Stomach (tissue), 8 donors: ENCODE measurements at regions not wholly inside any gene's neighbourhood (a gene's known extent, or its start where the extent isn't known, plus 50 kb on each side); places are given as distances from the start of the nearest gene placed in this dataset.

ENCODE experiments used
- DNase-seq, 2 donors: peaks; one replicate each; pipeline versions ENCODE4 v3.0.0 to v3.0.0-alpha.2; 2013 to 2019
- H3K27ac ChIP-seq, 5 donors: fragments of 200-600 bp in 4 of 5; sonication (generic) in 4 of 5; one replicate each; pipeline ENCODE4 v1.5.1; 2013 to 2019; ENCODE audit warnings: mild to moderate bottlenecking in 1 of 5, moderate library complexity in 1 of 5
- H3K27me3 ChIP-seq, 3 donors: fragments of 200-600 bp; sonication (generic); one replicate each; pipeline ENCODE4 v1.5.1; 2017 to 2019; ENCODE audit warnings: mixed run types in 1 of 3
- H3K36me3 ChIP-seq, 4 donors: fragments of 200-600 bp; sonication (generic); 1 replicate in 3 of 4; 2 replicates in 1 of 4; pipeline ENCODE4 v1.5.1; 2016 to 2019
- H3K4me1 ChIP-seq, 4 donors: fragments of 200-600 bp; sonication (generic); one replicate each; pipeline ENCODE4 v1.5.1; 2016 to 2019
- H3K4me3 ChIP-seq, 4 donors: fragments of 200-600 bp; sonication (generic) in 3 of 4; one replicate each; pipeline ENCODE4 v1.5.1; 2016 to 2019; ENCODE audit warnings: mild to moderate bottlenecking in 1 of 4
- H3K9me3 ChIP-seq, 4 donors: fragments of 200-600 bp; sonication (generic); one replicate each; pipeline ENCODE4 v1.5.1; 2016 to 2019
- EP300 ChIP-seq: sonication (generic); formaldehyde crosslinking; IDR thresholded peaks from one replicate; pipeline ENCODE4 v1.6.1; 2017; ENCODE audit warnings: antibody characterized with exemption
- POLR2A ChIP-seq, 4 donors: fragments of 450-650 bp; IDR thresholded peaks; one replicate each; pipeline ENCODE4 v1.6.1; 2016; ENCODE audit warnings: antibody characterized with exemption in 4 of 4, control low read depth in 2 of 4, mild to moderate bottlenecking in 1 of 4, moderate library complexity in 1 of 4
- POLR2AphosphoS5 ChIP-seq, 3 donors: sonication (generic); formaldehyde crosslinking; IDR thresholded peaks; one replicate each; pipeline ENCODE4 v1.6.1; 2016; ENCODE audit warnings: antibody characterized with exemption in 3 of 3
- WGBS, 5 donors: extraction: QIAGEN DNeasy Blood & Tissue Kit in 3 of 5; methylation state at CpG; one replicate each; pipeline versions ENCODE4 v1.1.5 to v1.1.7; 2013 to 2018; 5-methylcytosine and 5-hydroxymethylcytosine counted together
- intact Hi-C: fragments of 100-400 bp; cut with DNase I; formaldehyde crosslinking; loops from one replicate; pipeline ENCODE4 v1.15.1; 2023; ENCODE audit warnings: low total_unique reads
- TF ChIP-seq, protein P1 (sequence below), 7 experiments: fragments of 450-650 bp in 4 of 7; fragments of 200-600 bp in 3 of 7; sonication (generic) in 3 of 7; IDR thresholded peaks; one replicate each; pipeline ENCODE4 v1.5.1; 2016 to 2019; ENCODE audit warnings: antibody characterized with exemption in 7 of 7, control low read depth in 2 of 7, mild to moderate bottlenecking in 1 of 7
- donor health status: healthy with polysubstance abuse.
- donor health status: Bipolar disorder and iron deficiency.
- donor health status: healthy.

DNA sequence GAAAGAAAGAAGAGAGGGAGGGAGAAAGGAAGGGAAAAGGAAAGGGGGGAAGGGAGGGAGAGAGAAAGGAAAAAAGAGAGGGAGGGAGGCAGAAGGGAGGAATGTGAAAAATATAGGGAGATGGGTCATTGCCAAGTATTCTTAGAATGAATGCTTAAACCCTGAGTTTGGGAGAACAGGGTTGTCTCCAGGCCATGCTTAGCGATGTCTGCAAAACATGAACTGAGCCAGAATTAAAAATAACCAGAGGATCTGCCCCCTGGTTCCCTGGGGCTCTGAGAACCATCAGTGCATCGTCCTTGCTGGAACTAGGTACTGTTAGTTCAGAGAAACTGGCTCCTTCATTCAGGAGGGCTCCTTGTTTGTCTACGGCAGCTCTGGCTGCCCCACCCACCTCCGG is 170.4 kb downstream of the IRX5 start:
- TF ChIP-seq POLR2AphosphoS5 (IDR thresholded peaks at IDR 0.05) (no peak), EP300 (no peak), POLR2A (IDR thresholded peaks at IDR 0.05) (no peak)
- TF ChIP-seq, protein P1, sequence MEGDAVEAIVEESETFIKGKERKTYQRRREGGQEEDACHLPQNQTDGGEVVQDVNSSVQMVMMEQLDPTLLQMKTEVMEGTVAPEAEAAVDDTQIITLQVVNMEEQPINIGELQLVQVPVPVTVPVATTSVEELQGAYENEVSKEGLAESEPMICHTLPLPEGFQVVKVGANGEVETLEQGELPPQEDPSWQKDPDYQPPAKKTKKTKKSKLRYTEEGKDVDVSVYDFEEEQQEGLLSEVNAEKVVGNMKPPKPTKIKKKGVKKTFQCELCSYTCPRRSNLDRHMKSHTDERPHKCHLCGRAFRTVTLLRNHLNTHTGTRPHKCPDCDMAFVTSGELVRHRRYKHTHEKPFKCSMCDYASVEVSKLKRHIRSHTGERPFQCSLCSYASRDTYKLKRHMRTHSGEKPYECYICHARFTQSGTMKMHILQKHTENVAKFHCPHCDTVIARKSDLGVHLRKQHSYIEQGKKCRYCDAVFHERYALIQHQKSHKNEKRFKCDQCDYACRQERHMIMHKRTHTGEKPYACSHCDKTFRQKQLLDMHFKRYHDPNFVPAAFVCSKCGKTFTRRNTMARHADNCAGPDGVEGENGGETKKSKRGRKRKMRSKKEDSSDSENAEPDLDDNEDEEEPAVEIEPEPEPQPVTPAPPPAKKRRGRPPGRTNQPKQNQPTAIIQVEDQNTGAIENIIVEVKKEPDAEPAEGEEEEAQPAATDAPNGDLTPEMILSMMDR (IDR thresholded peaks at IDR 0.05): no peak
- intact Hi-C loops: no loop called here
- peaks cover 3 to 14% (median 7%) of the 10 kb centered on the region in 4 donors for H3K9me3 ChIP-seq
- H3K4me1 ChIP-seq: peaks cover 0 to 4% (median 0%) of the 10 kb centered on the region in 4 donors
- no peak overlapping the region for H3K27ac ChIP-seq
- peaks cover 0 to 7% (median 0%) of the 10 kb centered on the region in 3 donors for H3K27me3 ChIP-seq
- WGBS, 5 donors: 33 to 49% (median 39%) methylated on average over 4 of the region's 4 CpGs
- no peak overlapping the region for H3K4me3 ChIP-seq
- peak in 1 of 2 donors; percentile 57 for DNase-seq
- no peaks in the 10 kb centered on the region for H3K36me3 ChIP-seq

- Histone ChIP-seq H3K36me3 (no peaks in the 10 kb centered on the region), H3K27ac (no peak overlapping the region), H3K4me1 (peaks cover 0 to 4% (median 0%) of the 10 kb centered on the region in 4 donors), H3K27me3 (peaks cover 0 to 14% (median 0%) of the 10 kb centered on the region in 3 donors), H3K4me3 (no peak overlapping the region), H3K9me3 (peaks cover 3 to 14% (median 7%) of the 10 kb centered on the region in 4 donors)
- 63 to 86% (median 71%) methylated on average over 1 of the region's 1 CpG for whole genome bisulfite sequencing, 5 donors
- no peak for DNase-seq
- TF ChIP-seq EP300 (no peak), POLR2AphosphoS5 (IDR thresholded peaks at IDR 0.05) (no peak)
- intact Hi-C loops: no loop called here
Observed at GRCh38 chr16:55102077-55102476, 171.4 kb downstream of the IRX5 start.

GRCh38 chr16:55102531-55102930 is 171.9 kb downstream of the IRX5 start:
- H3K9me3 ChIP-seq: peaks cover 3 to 14% (median 7%) of the 10 kb centered on the region in 4 donors
- intact Hi-C loops: no loop called here
- no peak overlapping the region for H3K4me3 ChIP-seq
- no peak overlapping the region for H3K27ac ChIP-seq
- peaks cover 0 to 4% (median 0%) of the 10 kb centered on the region in 4 donors for H3K4me1 ChIP-seq
- H3K27me3 ChIP-seq: peaks cover 0 to 15% (median 0%) of the 10 kb centered on the region in 3 donors
- TF ChIP-seq, protein P1 (IDR thresholded peaks at IDR 0.05): no peak
- TF ChIP-seq POLR2A (IDR thresholded peaks at IDR 0.05): no peak
- TF ChIP-seq EP300: no peak
- TF ChIP-seq POLR2AphosphoS5 (IDR thresholded peaks at IDR 0.05): no peak
- 56 to 65% (median 58%) methylated on average over 4 of the region's 4 CpGs for WGBS, 5 donors
- DNase-seq: no peak
- no peaks in the 10 kb centered on the region for H3K36me3 ChIP-seq

DNA sequence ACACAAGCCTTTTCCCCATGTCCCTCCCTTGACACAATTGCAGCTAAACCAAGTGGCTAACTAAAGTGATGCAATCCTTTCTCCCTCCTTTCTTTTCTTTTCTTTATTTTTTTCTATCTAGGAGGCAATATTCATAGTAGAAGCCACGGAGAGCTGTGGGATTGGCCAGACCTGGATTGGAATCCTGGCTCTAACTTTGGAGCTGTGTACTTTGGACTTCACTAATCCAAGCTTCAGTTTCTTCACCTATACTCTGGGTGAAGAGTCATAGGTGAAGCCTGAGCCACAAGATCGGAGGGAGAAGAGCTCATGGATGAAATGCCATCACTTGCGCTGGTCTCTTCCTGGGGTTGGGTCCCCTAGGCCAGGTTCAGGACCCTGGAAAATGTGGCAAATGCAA is 177.2 kb downstream of the IRX5 start:
- H3K27me3 ChIP-seq: peaks cover 0 to 14% (median 0%) of the 10 kb centered on the region in 3 donors
- WGBS, 5 donors: 66 to 81% (median 73%) methylated on average over 3 of the region's 3 CpGs
- TF ChIP-seq POLR2A (IDR thresholded peaks at IDR 0.05) (no peak), POLR2AphosphoS5 (IDR thresholded peaks at IDR 0.05) (no peak), EP300 (no peak)
- TF ChIP-seq, protein P1 (IDR thresholded peaks at IDR 0.05): no peak

GRCh38 chr16:55113210-55113609 is 182.5 kb downstream of the IRX5 start:
- intact Hi-C loops: no loop called here
- Histone ChIP-seq H3K9me3 (no peaks in the 10 kb centered on the region), H3K4me3 (no peak overlapping the region), H3K27me3 (peaks cover 0 to 5% (median 0%) of the 10 kb centered on the region in 3 donors), H3K36me3 (no peaks in the 10 kb centered on the region), H3K27ac (no peak overlapping the region), H3K4me1 (peaks cover 0 to 9% (median 0%) of the 10 kb centered on the region in 4 donors)
- peak in 1 of 2 donors; percentile 20 for DNase-seq
- WGBS, 5 donors: 66 to 86% (median 79%) methylated on average over 2 of the region's 2 CpGs
- no peak for TF ChIP-seq EP300
- no peak for TF ChIP-seq POLR2AphosphoS5 (IDR thresholded peaks at IDR 0.05)

More for the DNA sequence above, 177.2 kb downstream of the IRX5 start:
- no peaks in the 10 kb centered on the region for H3K36me3 ChIP-seq
- no peak overlapping the region for H3K4me3 ChIP-seq
- H3K9me3 ChIP-seq: no peaks in the 10 kb centered on the region
- intact Hi-C loops: no loop called here
- H3K27ac ChIP-seq: no peak overlapping the region
- no peak for DNase-seq
- no peaks in the 10 kb centered on the region for H3K4me1 ChIP-seq
